IPS DF 4.7 (cell line): ENCODE measurements at regions not wholly inside any gene's neighbourhood (a gene's known extent, or its start where the extent isn't known, plus 50 kb on each side); places are given as distances from the start of the nearest gene placed in this dataset.
A peak's percentile ranks its signal among the peaks of the same experiment; 100 is the strongest.

ENCODE experiments used
- DNase-seq: peaks from one replicate; pipeline ENCODE4 v3.0.0-alpha.2; 2013; ENCODE audit warnings: low spot score; ENCODE audit errors: extremely low read depth

DNA sequence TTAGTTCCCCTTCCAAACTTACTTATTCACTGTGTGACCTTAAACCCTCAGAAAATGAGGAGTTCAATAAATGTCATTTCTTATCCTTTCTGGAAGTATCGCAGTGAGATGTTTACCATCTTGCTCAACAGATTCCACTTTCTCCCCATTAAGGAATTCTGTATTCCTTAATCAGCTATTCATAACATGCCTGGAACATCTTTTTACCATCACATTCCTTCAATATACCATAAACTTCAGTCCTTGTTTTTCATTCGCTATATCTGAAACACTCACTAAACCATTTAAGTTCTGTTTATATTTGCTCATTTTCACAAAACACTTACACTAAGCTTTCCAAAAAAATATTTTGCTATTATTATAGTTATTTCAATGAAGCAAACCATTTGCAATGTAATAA, 1158.6 kb downstream of the CDH12 start:
- DNase-seq = no peak

DNA sequence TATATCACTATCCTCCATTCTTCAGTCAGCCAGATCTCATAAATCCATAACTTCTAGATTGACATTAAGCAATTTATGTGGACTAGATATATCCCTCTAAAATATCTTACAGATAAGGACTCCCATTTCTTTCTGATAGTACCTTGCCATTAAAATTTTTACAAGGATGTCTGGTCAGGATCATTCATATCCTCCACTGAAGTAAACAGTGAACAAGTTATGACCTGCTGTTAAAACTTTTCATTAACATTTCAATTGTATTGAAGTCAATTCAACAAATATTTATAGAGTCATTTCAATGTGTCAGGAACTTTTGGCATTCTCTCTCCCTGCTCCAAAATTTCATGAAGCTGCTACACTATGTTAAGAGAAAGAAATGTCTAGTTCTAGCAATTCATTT, 1159.6 kb downstream of the CDH12 start:
- no peak for DNase-seq

GRCh38 chr5:21689587-21689986, 1163.6 kb downstream of the CDH12 start:
- no peak for DNase-seq

DNA sequence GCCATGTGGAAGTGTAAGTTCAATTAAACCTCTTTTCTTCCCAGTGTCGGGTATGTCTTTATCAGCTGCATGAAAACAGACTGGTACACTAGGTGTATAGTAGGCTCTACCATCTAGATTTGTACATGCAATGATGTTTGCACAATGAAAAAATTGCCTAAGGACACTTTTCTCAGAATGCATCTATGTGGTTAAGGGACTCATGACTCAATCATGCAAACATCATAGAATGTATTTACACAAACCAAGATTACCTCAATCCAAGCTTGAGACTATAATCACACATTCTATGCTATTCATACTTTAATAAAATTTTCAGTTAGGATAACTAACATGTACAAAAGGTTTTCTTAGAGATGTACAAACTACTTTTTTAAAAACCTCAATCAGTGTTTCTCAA, 1164.5 kb downstream of the CDH12 start:
- DNase-seq = no peak

DNA sequence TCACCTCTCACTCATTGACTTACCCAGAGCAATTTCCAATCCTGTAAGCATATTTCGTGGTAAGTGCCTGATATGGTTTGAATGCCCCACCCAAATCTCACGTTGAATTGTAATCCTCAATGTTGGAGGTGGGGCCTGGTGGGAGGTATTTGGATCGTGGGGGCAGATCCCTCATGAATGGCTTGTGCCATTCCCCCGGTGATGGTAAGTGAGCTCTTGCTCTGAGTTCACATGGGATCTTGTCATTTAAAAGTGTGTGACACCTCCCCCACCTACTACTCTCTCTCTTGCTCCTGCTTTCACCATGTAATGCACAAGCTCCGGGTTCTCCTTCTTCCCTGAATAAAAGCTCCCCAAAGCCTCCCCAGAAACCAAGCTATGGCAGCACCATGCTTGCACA, 1165.5 kb downstream of the CDH12 start:
- DNase-seq = no peak

DNA sequence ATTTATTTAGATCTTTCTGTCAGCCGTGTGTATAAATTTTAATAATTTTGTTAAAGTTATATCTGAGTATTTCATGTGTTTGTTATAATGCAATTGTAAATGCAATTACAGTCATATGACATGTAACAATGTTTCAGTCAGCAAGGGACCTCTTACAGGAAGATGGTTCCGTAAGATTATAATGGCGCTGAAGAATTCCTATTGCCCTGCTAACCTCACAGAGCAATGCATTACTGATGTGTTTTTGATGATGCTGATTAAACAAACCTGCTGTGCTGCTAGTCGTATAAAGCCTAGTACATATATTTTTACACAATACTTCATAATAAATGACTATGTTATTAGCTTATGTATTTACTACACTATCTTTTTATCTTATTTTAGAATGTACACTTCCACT, 1166.4 kb downstream of the CDH12 start:
- DNase-seq = no peak

DNA sequence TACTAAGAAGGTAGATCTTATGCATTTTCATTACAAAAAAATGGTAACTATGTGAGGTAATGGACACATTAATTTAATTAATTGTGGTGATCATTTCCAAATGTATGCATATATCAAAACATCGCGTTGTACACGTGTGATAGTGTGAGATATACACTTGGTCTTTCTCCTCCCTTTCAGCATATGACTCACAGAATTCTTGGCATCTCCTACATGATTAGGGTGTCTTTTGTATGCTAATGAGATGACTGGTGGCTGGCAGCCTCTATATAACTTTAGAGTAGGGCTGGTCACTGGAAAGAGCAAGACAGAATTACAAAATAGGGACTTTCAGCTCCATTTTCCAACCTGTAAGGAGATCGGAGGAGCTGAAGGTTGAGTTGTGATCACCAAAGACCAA, 1167.6 kb downstream of the CDH12 start:
- no peak for DNase-seq

- DNase-seq = no peak
These were observed 1168.2 kb downstream of the CDH12 start for GRCh38 chr5:21684992-21685391.

GRCh38 chr5:21681911-21682310, 1171.2 kb downstream of the CDH12 start:
- no peak for DNase-seq

GRCh38 chr5:21680641-21681040, 1172.5 kb downstream of the CDH12 start:
- DNase-seq = no peak

DNA sequence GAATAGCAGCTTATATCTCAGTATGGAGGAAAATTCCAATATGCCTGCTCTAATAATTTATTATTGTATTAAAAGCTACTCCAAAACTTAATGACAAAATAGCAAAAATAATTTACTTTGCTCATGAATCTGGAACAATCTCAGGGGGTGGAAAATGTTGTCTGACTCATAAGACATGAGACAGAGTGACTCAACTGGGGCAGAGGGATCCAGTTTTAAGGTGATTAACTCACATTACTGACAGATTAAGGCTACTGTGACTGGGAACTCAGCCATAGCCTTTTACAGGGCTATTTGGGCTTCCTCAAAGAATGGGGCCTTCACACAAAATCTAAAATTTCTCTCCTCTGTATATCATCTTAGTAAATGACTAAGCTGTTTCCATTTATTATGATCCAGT, 1172.9 kb downstream of the CDH12 start:
- no peak for DNase-seq

- DNase-seq = no peak
These were observed 1174.6 kb downstream of the CDH12 start for GRCh38 chr5:21678526-21678925.

DNA sequence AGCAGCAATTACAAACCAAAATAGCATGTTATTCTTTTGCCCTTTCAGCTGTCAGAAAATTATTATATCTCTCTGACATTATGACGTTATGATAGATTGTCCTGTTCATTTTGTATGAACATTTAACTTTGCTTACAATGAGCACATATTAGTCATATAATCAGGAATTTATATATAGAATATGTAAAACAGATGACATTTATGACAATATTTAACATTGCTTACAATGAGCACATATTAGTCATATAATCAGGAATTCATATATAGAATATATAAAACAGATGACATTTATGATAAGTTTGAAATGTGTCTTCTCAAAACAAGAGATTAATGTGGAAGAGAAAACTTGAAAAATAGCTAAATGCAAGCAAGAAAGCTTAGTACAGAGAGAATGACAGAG, 1180.2 kb downstream of the CDH12 start:
- DNase-seq = no peak

GRCh38 chr5:21672360-21672759, 1180.8 kb downstream of the CDH12 start:
- no peak for DNase-seq

- DNase-seq = no peak
These were observed 1187.6 kb downstream of the CDH12 start for GRCh38 chr5:21665524-21665923.

- peak; percentile 0 for DNase-seq
These were observed 1190.1 kb downstream of the CDH12 start for GRCh38 chr5:21663082-21663481.

GRCh38 chr5:21661184-21661583, 1192.0 kb downstream of the CDH12 start:
- DNase-seq = no peak

GRCh38 chr5:21654556-21654955, 1198.6 kb downstream of the CDH12 start:
- no peak for DNase-seq

DNA sequence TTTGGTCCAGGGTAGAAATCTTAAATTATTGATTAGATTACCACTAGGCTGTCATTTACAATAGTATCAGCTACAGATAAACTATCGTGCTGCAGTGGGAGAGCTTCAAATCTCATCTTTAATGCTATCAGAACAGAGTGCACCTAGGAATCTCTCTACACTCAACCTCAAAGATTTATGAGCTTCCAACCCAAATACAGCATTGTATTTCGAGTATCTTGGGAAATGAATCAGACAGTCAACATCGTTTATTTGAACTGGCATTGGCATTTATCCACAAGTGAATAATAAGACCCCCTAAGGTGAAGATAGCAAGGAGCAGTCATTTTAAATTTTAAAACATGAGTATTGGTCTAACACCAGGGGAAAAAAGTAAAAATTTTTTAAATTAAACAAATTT, 1203.2 kb downstream of the CDH12 start:
- DNase-seq = no peak

GRCh38 chr5:21646469-21646868, 1206.7 kb downstream of the CDH12 start:
- DNase-seq = no peak

- DNase-seq = no peak
These were observed 1209.1 kb downstream of the CDH12 start for GRCh38 chr5:21644032-21644431.

DNA sequence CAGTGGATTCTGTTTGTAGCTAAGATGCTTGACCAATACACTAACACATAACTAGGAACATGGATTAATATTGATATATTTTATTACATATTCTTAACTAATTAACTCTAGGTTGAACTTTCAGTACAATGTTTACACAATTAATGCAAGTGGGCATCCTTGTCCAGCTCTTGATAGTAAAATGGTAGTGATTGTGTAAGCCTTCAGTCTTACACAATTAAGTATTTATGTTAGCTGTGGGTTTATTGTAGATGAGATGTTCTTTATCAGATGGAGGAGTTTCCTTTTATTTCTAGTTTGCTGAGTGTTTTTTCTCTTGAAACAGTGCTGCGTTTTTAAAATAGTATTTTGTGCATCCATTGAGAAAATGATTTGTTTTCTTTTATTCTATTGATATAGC, 1210.8 kb downstream of the CDH12 start:
- DNase-seq = no peak

- no peak for DNase-seq
These were observed 1229.3 kb downstream of the CDH12 start for GRCh38 chr5:21623831-21624230.

DNA sequence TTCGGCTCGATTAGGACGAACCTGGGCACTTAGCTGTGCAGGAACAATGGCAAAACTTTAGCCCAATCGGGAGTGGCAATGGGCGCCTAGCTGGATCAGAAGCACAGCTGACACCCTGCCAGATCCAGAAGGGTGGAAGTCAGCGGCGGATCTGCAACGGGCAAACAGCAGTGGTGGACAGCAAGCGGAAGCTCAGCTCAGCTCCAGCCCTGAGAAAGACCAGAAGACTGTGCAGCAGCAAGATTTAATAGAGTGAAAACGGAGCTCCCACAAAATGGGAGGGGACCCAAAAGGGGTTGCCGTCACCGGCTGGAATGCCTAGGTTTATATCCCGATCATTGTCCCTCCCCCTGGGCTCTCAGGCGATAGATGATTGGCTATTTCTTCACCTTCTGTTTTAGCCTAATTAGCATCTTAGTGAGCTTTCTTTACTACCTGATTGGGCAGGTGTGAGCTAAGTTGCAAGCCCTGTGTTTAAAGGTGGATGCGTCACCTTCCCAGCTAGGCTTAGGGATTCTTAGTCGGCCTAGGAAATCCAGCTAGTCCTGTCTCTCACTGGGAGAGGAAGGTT, 1237.9 kb downstream of the CDH12 start:
- DNase-seq = no peak
